ENCODE measurements at regions not wholly inside any gene's neighbourhood (a gene's known extent, or its start where the extent isn't known, plus 50 kb on each side); places are given as distances from the start of the nearest gene placed in this dataset.

DNA sequence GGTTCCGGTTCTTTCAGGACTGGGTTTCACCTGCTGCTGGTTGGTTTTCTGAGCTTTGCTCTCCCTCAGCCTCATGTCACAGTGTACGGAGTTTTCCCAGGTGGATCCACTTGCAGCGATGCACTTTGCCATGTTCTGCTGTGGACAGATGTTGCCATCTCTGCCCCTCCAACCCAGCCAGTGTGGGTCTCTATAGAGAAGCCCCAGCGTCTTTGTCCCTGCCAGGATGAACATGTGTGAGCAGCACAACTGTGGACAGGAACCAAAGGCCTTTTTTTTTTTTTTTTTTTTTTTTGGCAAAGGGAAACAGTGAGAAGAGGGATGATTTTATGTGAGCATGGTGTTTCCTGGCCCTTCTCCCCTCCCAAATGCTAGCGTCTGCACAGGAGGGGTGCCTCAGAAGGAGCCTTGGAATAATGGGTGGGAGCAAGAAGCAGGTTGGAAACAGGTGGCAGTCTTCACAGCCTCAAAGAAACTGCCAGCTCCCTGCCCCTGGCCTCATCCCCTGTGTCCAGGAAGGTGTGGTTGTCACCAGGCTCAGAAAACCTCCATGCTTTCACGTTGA, 106.5 kb downstream of the RPS24 start:
- peaks cover 0 to 23% (median 4%) of the 10 kb centered on the region in 7 donors for H3K9me3 Mint-ChIP-seq
- DNase-seq (no peak), ATAC-seq (ENCODE audit: low read depth in 2 of 2) (no peak)
- peaks cover 21 to 54% (median 42%) of the 10 kb centered on the region in 3 donors for H3K27me3 Mint-ChIP-seq
- H3K27ac Mint-ChIP-seq, result no peak overlapping the region
- no peak overlapping the region for H3K4me3 Mint-ChIP-seq
- peaks cover 0 to 12% (median 3%) of the 10 kb centered on the region in 3 donors for H3K4me1 Mint-ChIP-seq
- peaks cover 0 to 11% of the 10 kb centered on the region in 2 donors for H3K36me3 Mint-ChIP-seq

- Mint-ChIP-seq H3K4me3 (no peak overlapping the region), H3K27me3 (peaks cover 27 to 60% (median 50%) of the 10 kb centered on the region in 3 donors), H3K27ac (no peak overlapping the region), H3K4me1 (peaks cover 0 to 6% (median 0%) of the 10 kb centered on the region in 3 donors), H3K9me3 (peaks cover 0 to 18% (median 3%) of the 10 kb centered on the region in 7 donors), H3K36me3 (peaks cover 0 to 18% of the 10 kb centered on the region in 2 donors)
- ATAC-seq (ENCODE audit: low read depth in 2 of 2), result no peak
- no peak for DNase-seq
Observed at GRCh38 chr10:78143576-78143975, 109.9 kb downstream of the RPS24 start.

DNA sequence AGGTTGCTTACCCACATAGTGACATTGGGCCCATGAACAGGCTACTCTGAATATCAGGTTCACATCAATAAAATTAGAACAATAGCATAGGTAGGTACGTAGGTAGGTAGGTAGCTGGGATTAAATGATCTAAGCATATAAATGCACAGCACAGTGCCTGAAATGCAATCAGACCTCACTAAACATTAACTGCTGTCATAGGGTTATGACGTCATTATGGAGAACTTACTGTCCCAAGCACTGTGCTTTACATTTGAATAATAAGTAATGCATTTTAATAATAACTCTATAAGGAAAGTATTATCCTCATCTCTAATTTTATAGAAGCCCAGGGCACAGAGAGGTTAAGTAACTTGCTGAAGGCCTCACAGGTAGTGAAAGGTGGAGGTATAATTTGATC, 112.5 kb downstream of the RPS24 start:
- H3K4me3 Mint-ChIP-seq, result no peak overlapping the region
- H3K27me3 Mint-ChIP-seq, result peaks cover 33 to 44% (median 40%) of the 10 kb centered on the region in 3 donors
- peaks cover 0 to 12% (median 3%) of the 10 kb centered on the region in 7 donors for H3K9me3 Mint-ChIP-seq
- no peaks in the 10 kb centered on the region for H3K4me1 Mint-ChIP-seq
- ATAC-seq (ENCODE audit: low read depth in 2 of 2) (no peak), DNase-seq (no peak)
- peaks cover 0 to 18% of the 10 kb centered on the region in 2 donors for H3K36me3 Mint-ChIP-seq
- no peak overlapping the region for H3K27ac Mint-ChIP-seq

GRCh38 chr10:78147202-78147601, 113.5 kb downstream of the RPS24 start:
- H3K4me1 Mint-ChIP-seq, result no peaks in the 10 kb centered on the region
- H3K27ac Mint-ChIP-seq, result no peak overlapping the region
- no peak overlapping the region for H3K4me3 Mint-ChIP-seq
- no peak for DNase-seq
- peaks cover 0 to 18% of the 10 kb centered on the region in 2 donors for H3K36me3 Mint-ChIP-seq
- peaks cover 33 to 34% (median 34%) of the 10 kb centered on the region in 3 donors for H3K27me3 Mint-ChIP-seq
- H3K9me3 Mint-ChIP-seq, result peaks cover 0 to 12% (median 3%) of the 10 kb centered on the region in 7 donors
- no peak for ATAC-seq (ENCODE audit: low read depth in 2 of 2)

DNA sequence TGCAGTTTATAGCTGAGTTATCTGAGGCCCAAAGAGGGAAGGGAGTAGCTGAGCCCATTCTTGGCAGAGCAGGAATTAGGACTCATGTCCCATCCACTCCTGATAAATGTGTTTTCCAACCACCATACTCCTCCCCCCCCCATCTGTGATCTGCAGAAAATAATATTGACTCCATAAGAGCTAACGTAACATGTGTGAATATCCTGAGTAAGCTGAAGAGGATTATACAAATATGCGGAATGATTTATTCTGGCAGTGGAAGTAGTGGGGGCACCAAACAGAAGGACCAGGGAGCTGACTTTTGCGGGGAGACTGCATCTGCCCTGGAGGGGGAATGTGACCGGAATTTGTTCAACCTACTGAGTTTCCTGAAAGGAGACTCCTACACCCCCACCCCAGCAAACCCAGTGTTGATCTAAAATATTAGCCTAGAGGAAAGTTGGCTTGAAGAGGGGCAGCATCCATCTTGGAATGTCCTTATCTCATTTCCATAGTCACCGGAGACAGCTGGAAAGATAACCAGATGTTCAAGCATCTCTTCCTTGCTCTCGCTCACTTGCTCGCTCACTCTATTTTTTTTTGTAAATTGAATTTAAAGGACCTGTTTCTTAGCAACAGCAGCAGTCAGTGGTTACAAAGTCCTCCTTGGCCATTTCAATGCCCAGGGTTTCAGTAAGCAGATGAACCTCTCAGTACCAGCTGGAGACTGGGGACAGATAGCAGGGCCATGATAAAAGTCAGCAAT, 114.7 kb downstream of the RPS24 start:
- Mint-ChIP-seq H3K36me3 (peaks cover 0 to 11% of the 10 kb centered on the region in 2 donors), H3K27me3 (peaks cover 22 to 25% (median 23%) of the 10 kb centered on the region in 3 donors), H3K4me1 (no peaks in the 10 kb centered on the region), H3K27ac (no peak overlapping the region), H3K4me3 (no peak overlapping the region), H3K9me3 (peaks cover 0 to 5% (median 0%) of the 10 kb centered on the region in 7 donors)
- ATAC-seq (ENCODE audit: low read depth in 2 of 2), result no peak
- no peak for DNase-seq

DNA sequence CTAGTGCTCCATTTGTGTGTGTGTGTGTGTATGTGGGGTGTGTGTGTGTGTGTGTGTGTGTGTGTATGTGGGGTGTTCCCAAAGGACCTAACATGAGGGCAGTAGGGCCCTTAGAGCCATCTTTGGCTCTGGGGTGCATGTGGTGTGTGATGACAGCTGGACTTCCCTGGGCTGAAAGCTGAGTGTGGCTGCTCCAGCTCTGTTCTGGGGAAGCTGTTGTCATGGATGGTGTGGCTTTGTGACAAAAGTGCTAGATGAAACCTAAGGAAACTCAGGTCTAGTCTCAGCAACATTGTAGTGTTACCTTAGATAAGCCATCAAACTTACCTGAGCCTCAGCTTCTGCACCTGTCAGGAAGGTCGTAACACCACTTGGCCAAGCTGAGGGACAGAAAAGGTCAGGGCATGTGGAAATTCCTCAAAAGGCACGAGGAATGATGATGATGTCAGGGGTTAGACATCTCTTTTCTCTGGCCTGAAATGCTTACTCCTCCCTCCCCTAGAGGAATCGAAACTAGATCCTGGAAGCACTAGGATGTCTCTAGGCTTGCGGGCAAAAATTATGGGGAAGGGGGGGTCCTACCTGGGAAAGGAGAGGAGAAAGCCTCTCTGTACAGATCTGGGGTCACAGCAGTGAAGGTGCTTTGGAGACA, 115.4 kb downstream of the RPS24 start:
- DNase-seq (no peak), ATAC-seq (ENCODE audit: low read depth in 2 of 2) (no peak)
- no peak overlapping the region for H3K27ac Mint-ChIP-seq
- H3K27me3 Mint-ChIP-seq, result peaks cover 17 to 25% (median 18%) of the 10 kb centered on the region in 3 donors
- no peak overlapping the region for H3K4me3 Mint-ChIP-seq
- peaks cover 0 to 9% of the 10 kb centered on the region in 2 donors for H3K36me3 Mint-ChIP-seq
- peaks cover 0 to 7% (median 0%) of the 10 kb centered on the region in 7 donors for H3K9me3 Mint-ChIP-seq
- no peaks in the 10 kb centered on the region for H3K4me1 Mint-ChIP-seq

DNA sequence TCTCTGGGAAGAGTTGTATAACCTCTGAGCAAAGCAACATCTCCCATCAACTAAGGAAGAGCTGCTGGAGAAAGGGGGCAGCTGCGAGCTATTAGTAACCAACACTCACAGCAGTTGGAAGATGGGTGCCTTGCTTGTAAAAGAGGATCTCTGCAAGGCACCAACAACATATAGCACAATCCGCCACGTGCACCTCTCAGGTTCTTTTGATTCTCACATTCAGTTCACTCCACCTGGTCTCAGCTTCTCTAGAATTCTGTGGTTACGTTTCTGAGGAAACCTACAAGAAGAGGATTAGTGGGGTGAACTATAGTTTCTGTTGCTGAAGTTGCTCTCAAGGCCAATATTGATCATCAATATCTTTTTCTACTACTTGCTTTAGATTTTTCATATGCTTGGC, 117.1 kb downstream of the RPS24 start:
- no peak for ATAC-seq (ENCODE audit: low read depth in 2 of 2)
- Mint-ChIP-seq H3K27ac (no peak overlapping the region), H3K9me3 (peaks cover 0 to 5% (median 0%) of the 10 kb centered on the region in 7 donors)

DNA sequence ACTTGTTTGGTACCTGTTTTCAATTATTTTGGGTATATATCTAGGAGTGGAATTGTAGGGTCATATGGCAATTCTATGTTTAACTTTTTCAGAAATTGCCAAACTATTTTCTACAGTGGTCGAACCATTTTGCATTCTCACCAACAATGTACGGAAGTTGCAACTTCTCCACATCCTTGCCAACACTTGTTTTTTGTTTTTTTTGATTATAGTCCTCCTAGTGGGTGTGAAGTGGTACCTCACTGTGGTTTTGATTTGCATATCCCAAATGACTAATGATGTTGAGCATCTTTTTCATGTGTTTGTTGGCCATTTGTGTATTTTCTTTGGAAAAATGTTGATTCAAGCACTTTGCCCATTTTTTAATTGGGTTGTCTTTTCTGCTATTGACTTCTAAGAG, 122.1 kb downstream of the RPS24 start:
- H3K27ac Mint-ChIP-seq, result no peak overlapping the region
- no peak overlapping the region for H3K4me3 Mint-ChIP-seq
- no peaks in the 10 kb centered on the region for H3K36me3 Mint-ChIP-seq
- DNase-seq, result no peak
- peaks cover 0 to 31% (median 17%) of the 10 kb centered on the region in 3 donors for H3K27me3 Mint-ChIP-seq
- H3K9me3 Mint-ChIP-seq, result peaks cover 0 to 5% (median 0%) of the 10 kb centered on the region in 7 donors
- no peak for ATAC-seq (ENCODE audit: low read depth in 2 of 2)
- no peaks in the 10 kb centered on the region for H3K4me1 Mint-ChIP-seq

More for the DNA sequence above, 117.1 kb downstream of the RPS24 start:
- Mint-ChIP-seq H3K27me3 (peaks cover 3 to 17% (median 3%) of the 10 kb centered on the region in 3 donors), H3K36me3 (peaks cover 0 to under 1% of the 10 kb centered on the region in 2 donors), H3K4me1 (no peaks in the 10 kb centered on the region), H3K4me3 (no peak overlapping the region)
- DNase-seq, result no peak

GRCh38 chr10:78160591-78160990, 126.9 kb downstream of the RPS24 start:
- Mint-ChIP-seq H3K27ac (no peak overlapping the region), H3K36me3 (no peaks in the 10 kb centered on the region), H3K4me3 (no peak overlapping the region), H3K27me3 (peaks cover 4 to 36% (median 28%) of the 10 kb centered on the region in 3 donors), H3K4me1 (no peaks in the 10 kb centered on the region), H3K9me3 (peaks cover 6 to 18% (median 9%) of the 10 kb centered on the region in 7 donors)
- ATAC-seq (ENCODE audit: low read depth in 2 of 2) (no peak), DNase-seq (no peak)

DNA sequence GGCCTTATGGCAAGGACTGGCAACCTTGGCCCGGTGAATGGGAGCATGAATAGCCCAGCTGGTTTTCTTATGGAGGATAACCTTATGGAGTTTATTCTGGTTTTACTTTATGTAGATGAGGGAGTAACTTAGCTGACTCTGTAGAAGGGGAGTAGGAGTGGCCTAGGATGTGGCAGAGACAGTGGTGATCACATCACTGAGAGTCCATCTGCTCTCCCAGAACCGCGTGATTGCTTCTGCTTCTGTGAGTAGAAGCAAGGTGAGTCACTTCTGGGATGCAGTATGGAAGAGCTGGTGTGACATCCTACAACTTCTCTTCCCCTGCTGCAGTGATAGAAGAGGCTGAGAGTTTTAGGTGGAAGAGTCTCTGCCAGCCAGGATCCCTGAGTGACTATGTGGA, 129.2 kb downstream of the RPS24 start:
- no peaks in the 10 kb centered on the region for H3K36me3 Mint-ChIP-seq
- H3K4me3 Mint-ChIP-seq, result no peak overlapping the region
- ATAC-seq (ENCODE audit: low read depth in 2 of 2), result no peak
- H3K27ac Mint-ChIP-seq, result no peak overlapping the region
- peaks cover 6 to 18% (median 9%) of the 10 kb centered on the region in 7 donors for H3K9me3 Mint-ChIP-seq
- peaks cover 4 to 27% (median 24%) of the 10 kb centered on the region in 3 donors for H3K27me3 Mint-ChIP-seq
- no peak for DNase-seq
- no peaks in the 10 kb centered on the region for H3K4me1 Mint-ChIP-seq

DNA sequence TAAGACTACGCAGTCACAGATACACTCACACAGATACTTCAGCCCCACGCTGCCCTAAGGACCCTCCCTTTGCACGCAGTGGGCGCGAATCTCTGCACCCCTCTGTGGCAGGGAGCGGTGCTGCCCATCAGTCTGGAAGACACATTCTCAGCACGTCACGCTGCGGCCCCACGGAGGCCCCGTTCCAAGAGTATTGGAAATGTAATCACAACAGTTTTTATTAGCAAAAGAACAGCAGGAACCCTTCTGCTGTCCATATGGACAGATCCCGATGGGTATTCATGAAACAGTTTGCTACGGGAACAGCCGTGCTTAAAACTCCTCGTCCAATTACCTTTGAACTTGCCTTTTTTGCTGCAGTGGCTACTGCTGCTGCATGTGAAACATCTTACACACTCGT, 131.0 kb downstream of the RPS24 start:
- peaks cover 6 to 18% (median 10%) of the 10 kb centered on the region in 7 donors for H3K9me3 Mint-ChIP-seq
- H3K27ac Mint-ChIP-seq, result no peak overlapping the region
- H3K27me3 Mint-ChIP-seq, result peaks cover 9 to 21% (median 17%) of the 10 kb centered on the region in 3 donors
- ATAC-seq (ENCODE audit: low read depth in 2 of 2) (no peak), DNase-seq (no peak)
- no peaks in the 10 kb centered on the region for H3K36me3 Mint-ChIP-seq
- no peaks in the 10 kb centered on the region for H3K4me1 Mint-ChIP-seq
- H3K4me3 Mint-ChIP-seq, result no peak overlapping the region

- ATAC-seq (ENCODE audit: low read depth in 2 of 2), result no peak
- peaks cover 9 to 18% (median 16%) of the 10 kb centered on the region in 3 donors for H3K27me3 Mint-ChIP-seq
Observed at GRCh38 chr10:78165172-78165571, 131.5 kb downstream of the RPS24 start.

DNA sequence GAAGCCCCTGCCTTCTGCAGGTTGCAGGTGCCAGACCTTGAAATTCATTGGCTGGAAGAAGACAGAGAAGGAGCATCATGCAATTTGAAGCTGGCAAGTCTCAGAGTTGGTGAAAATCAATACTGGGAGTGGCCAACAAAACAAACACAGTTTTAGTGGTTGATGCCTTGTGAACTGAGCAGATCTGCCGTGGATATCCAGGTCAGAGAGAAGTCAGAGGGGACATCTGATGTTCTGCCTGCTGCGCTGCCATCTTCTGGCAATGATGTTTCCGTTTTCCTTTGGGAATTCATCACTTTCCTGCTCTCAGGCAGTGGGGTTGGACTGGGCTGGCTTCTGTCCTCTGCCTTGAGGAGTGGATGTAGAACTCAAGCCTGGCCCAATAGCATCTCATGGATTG, 132.0 kb downstream of the RPS24 start:
- no peak for ATAC-seq (ENCODE audit: low read depth in 2 of 2)
- Mint-ChIP-seq H3K9me3 (peaks cover 6 to 18% (median 10%) of the 10 kb centered on the region in 7 donors), H3K36me3 (no peaks in the 10 kb centered on the region), H3K27ac (no peak overlapping the region), H3K27me3 (peaks cover 9 to 18% (median 15%) of the 10 kb centered on the region in 3 donors), H3K4me1 (no peaks in the 10 kb centered on the region), H3K4me3 (no peak overlapping the region)
- DNase-seq, result no peak

More at GRCh38 chr10:78165172-78165571, 131.5 kb downstream of the RPS24 start:
- no peak overlapping the region for H3K4me3 Mint-ChIP-seq
- H3K9me3 Mint-ChIP-seq, result peaks cover 6 to 18% (median 10%) of the 10 kb centered on the region in 7 donors
- no peak overlapping the region for H3K27ac Mint-ChIP-seq
- no peak for DNase-seq
- H3K36me3 Mint-ChIP-seq, result no peaks in the 10 kb centered on the region
- no peaks in the 10 kb centered on the region for H3K4me1 Mint-ChIP-seq

Data from naive B cell (primary cell).